ENCODE measurements at regions not wholly inside any gene's neighbourhood (a gene's known extent, or its start where the extent isn't known, plus 50 kb on each side); places are given as distances from the start of the nearest gene placed in this dataset.
"Not testable (repeated sequence)": the region's sequence is repeated elsewhere in the genome, so short reads cannot be mapped to it uniquely, and the experiment has no call there.

GRCh38 chr18:60319129-60319528 lies 53.4 kb downstream of the MC4R start:
- no peak for DNase-seq (ENCODE audit: low read depth, low spot score)

- DNase-seq (ENCODE audit: low read depth, low spot score), result no peak
Observed at GRCh38 chr18:60311676-60312360, 60.8 kb downstream of the MC4R start.

GRCh38 chr18:60295674-60296073 lies 76.9 kb downstream of the MC4R start:
- no peak for DNase-seq (ENCODE audit: low read depth, low spot score)

- no peak for DNase-seq (ENCODE audit: low read depth, low spot score)
Observed at GRCh38 chr18:60292186-60292585, 80.4 kb downstream of the MC4R start.

- no peak for DNase-seq (ENCODE audit: low read depth, low spot score)
Observed at GRCh38 chr18:60279391-60279790, 93.2 kb downstream of the MC4R start.

GRCh38 chr18:60277855-60278480 lies 94.6 kb downstream of the MC4R start:
- no peak for DNase-seq (ENCODE audit: low read depth, low spot score)

- DNase-seq (ENCODE audit: low read depth, low spot score), result no peak
Observed at GRCh38 chr18:60267391-60268058, 105.0 kb downstream of the MC4R start.

GRCh38 chr18:60266558-60266957 lies 106.0 kb downstream of the MC4R start:
- DNase-seq (ENCODE audit: low read depth, low spot score), result no peak

- peak; percentile 9 for DNase-seq (ENCODE audit: low read depth, low spot score)
Observed at GRCh38 chr18:60259052-60259681, 113.4 kb downstream of the MC4R start.

- DNase-seq (ENCODE audit: low read depth, low spot score), result no peak
Observed at GRCh38 chr18:60249388-60249787, 123.2 kb downstream of the MC4R start.

GRCh38 chr18:60248336-60249330 lies 123.9 kb downstream of the MC4R start:
- no peak for DNase-seq (ENCODE audit: low read depth, low spot score)

- DNase-seq (ENCODE audit: low read depth, low spot score), result no peak
Observed at GRCh38 chr18:60247103-60247502, 125.5 kb downstream of the MC4R start.

- no peak for DNase-seq (ENCODE audit: low read depth, low spot score)
Observed at GRCh38 chr18:60246606-60247005, 126.0 kb downstream of the MC4R start.

GRCh38 chr18:60245096-60245495 lies 127.5 kb downstream of the MC4R start:
- DNase-seq (ENCODE audit: low read depth, low spot score), result no peak

- DNase-seq (ENCODE audit: low read depth, low spot score), result not testable (repeated sequence)
Observed at GRCh38 chr18:60239024-60239710, 133.4 kb downstream of the MC4R start.

GRCh38 chr18:60235164-60235563 lies 137.4 kb downstream of the MC4R start:
- no peak for DNase-seq (ENCODE audit: low read depth, low spot score)

- no peak for DNase-seq (ENCODE audit: low read depth, low spot score)
Observed at GRCh38 chr18:60232541-60232940, 140.0 kb downstream of the MC4R start.

GRCh38 chr18:60228609-60229595 lies 143.7 kb downstream of the MC4R start:
- DNase-seq (ENCODE audit: low read depth, low spot score), result no peak

- DNase-seq (ENCODE audit: low read depth, low spot score), result no peak
Observed at GRCh38 chr18:60215432-60215831, 157.1 kb downstream of the MC4R start.
